Activated gamma-delta T cell treated with Interleukin-2 at 50 U/mL for 16 hours (primary cell): ENCODE measurements at regions not wholly inside any gene's neighbourhood (a gene's known extent, or its start where the extent isn't known, plus 50 kb on each side); places are given as distances from the start of the nearest gene placed in this dataset.

ENCODE experiments used
- DNase-seq: peaks from one replicate; pipeline ENCODE4 v3.0.0-alpha.2; 2020

- no peak for DNase-seq
These were observed 497.8 kb downstream of the HS3ST4 start for GRCh38 chr16:26189536-26189935.

DNA sequence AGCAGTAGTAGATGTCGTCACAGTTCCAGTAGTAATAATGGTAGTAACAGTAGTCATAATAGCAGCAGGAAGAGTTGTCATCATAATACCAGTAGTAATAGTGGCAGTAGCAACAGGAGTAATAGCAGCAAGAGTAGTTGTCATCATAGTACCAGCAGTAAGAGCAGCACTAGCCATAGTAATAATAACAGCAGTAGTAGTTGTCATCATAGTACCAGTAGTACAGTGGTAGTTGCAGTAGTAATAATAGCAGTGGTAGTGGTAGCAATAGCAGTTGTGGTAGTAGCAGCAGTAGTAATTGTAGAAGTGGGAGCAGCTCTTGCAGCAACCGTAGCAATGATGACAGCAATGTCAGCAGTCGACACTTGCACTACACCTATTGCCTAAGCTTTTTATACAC, 502.8 kb downstream of the HS3ST4 start:
- no peak for DNase-seq

GRCh38 chr16:26195225-26195624, 503.5 kb downstream of the HS3ST4 start:
- DNase-seq: no peak

DNA sequence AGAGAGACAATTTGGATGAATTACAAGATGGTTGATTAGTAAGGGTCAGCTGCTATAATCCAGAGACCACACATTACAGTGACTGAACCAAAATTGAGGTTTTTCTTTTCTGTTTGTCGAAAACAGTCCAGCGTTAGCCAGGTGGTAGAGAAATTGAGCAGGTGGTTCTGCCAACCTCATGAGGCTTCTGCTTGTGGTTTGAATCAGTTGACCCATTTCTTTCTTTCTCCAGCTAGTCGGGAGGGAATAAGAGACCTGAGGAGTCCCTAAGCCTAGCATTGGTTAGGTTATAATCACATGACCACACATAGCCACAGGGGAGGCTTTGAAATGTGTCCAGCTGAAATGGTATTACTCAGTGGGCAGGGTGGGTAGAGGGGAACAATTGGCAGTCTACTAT, 504.6 kb downstream of the HS3ST4 start:
- no peak for DNase-seq

- no peak for DNase-seq
These were observed 505.0 kb downstream of the HS3ST4 start for GRCh38 chr16:26196802-26197201.

DNA sequence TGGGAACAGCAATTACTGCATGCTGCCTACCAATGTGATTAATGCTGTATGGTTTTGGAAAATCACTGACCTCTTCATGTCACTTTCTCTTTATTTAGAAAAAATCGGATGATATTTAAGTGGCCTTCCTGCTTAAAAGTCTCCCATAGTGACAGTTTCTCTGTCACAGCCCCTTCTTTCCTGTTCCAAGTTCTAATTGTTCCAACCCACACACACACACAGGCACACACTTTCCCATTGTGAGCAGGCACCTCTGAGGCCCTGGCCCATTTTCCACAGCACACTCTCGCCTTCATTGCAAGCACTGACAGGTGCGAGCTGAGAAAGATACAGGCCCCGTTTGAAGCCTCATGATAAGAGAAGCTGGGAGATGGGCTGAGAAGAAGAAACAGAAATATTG, 505.9 kb downstream of the HS3ST4 start:
- DNase-seq: no peak

DNA sequence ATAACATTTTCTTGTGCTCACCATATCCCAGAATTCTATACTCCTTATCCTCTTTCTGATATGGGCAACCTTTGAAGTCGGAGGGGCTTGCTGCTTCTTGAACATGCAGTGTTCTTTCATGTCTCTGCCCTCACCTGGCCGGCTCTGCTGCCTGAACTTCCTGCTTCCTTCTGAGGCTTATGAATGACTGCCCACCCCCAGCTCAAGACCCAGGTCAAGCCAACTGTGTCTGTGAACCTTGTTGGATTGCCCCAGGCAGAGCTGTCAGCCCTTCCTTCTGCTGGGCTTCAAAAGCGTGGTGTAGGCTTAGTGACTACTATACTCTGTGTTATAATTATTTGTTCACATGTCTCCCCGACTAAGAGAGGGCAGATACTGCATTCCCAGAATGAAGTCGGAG, 506.5 kb downstream of the HS3ST4 start:
- DNase-seq: no peak

- DNase-seq: no peak
These were observed 512.4 kb downstream of the HS3ST4 start for GRCh38 chr16:26204138-26204537.

DNA sequence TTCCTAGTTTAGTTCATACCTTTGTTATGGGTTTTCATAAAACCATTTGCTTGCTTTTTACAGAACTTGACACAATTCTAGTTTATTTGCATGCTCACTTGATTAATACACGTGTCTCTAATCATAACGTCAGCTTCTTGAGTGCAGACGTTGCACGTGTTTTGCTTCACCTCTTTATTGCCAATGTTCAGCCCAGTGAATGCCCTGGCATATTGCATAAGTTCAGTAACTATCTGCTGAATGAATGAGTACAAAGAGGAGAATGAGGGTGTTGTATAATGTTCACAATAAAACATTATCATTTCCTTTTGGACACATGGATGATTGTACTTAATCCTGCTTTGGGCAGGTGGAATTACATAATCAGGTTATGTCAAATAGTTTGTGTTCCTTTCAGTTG, 519.8 kb downstream of the HS3ST4 start:
- DNase-seq: no peak

GRCh38 chr16:26212599-26212998, 520.8 kb downstream of the HS3ST4 start:
- DNase-seq: no peak

- no peak for DNase-seq
These were observed 522.9 kb downstream of the HS3ST4 start for GRCh38 chr16:26214581-26215174.

- no peak for DNase-seq
These were observed 529.1 kb downstream of the HS3ST4 start for GRCh38 chr16:26220894-26221293.

- DNase-seq: no peak
These were observed 539.9 kb downstream of the HS3ST4 start for GRCh38 chr16:26231647-26232046.

GRCh38 chr16:26240807-26241206, 549.0 kb downstream of the HS3ST4 start:
- no peak for DNase-seq

DNA sequence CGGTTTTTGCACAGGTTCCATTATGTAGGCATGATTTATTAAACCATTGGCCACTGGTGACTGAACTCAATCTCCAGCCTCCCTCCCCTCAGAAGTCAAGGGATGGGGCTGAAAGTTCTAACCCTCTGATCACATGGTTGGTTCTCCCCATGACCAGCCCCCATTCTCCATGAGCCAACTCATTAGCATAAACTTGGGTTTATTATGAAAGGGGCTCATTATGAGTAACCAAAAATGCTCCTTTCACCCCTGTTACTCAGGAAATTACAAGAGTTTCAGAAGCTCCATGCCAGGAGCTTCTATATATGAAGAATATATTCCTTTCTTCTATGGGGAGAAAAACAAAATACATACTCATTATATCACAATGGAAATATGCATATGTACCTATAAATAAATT, 555.3 kb downstream of the HS3ST4 start:
- DNase-seq: no peak

GRCh38 chr16:26252598-26252997, 560.8 kb downstream of the HS3ST4 start:
- DNase-seq: no peak

GRCh38 chr16:26261621-26262020, 569.9 kb downstream of the HS3ST4 start:
- DNase-seq: no peak

DNA sequence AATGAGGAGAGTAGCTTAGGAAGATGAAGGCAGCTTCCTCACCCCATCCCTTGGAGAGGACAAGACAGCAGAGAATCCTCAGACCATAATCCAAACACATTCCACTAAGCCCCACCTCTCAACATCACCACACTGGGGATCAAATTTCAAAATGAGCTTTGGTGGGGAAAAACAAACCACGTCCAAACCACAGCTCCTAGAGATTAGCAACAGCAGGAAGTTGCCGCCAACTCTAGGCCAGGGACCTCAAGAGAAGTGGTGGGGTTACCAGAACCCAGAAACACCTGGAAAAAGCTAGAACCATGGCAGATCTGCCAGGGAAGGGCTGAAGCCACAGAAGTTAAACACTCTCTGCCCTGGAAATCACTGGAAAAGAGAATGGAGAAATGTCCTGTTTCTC, 571.6 kb downstream of the HS3ST4 start:
- no peak for DNase-seq

DNA sequence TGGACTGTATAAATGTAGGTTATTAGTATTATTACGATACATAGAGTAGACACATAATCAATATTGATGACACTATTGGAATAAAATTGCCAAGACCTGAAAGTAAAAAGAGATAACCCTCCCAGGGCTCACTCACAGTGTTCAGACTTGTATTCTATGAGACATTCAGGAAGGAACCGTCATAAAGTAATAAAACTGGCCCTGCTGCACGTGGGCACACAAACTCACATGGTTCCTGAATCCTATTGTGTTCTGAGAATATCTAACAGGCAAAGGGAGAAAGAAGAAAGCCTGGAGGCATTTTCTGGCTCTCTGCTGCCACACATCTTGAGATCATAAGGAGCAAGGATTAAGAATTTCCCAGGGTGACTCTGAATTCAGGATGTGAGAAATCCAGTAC, 575.9 kb downstream of the HS3ST4 start:
- no peak for DNase-seq

DNA sequence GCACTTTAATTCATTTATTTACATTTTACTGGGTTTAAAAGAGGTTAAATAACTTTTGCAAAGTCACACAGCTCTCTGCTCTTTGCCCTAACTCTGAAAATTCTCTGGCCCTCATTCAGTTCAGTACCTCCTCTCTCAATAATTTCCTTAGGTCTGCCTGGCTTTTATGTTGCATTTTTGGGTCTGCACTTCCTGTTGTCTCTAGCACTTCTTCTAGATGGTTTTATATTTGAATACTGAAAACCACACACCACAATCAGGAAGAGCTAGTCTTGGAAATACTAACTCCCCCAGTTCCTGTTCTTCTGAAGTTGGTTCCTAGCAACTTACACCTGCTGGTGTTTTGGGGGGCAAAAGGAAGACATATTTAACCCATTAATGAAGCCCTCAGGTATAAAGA, 577.9 kb downstream of the HS3ST4 start:
- no peak for DNase-seq

- DNase-seq: no peak
These were observed 581.8 kb downstream of the HS3ST4 start for GRCh38 chr16:26273607-26274006.

- DNase-seq: no peak
These were observed 583.3 kb downstream of the HS3ST4 start for GRCh38 chr16:26275021-26275590.

DNA sequence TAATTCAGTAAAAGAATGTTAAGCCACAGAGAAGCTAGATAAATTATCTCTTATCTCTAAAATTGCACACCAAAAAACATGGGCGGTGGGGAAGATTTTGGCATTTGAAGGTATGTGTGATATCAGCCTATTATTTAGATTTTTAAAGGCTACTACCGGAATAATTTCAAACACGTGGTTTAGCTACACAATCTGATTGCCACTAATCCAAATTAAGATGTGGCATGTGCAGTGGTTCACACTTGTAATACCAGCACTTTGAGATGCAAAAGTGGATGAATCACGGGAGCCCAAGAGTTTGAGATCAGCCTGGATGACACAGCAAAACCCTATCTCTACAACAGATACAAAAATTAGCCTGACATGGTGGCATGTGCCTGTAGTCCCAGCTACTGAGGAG, 584.5 kb downstream of the HS3ST4 start:
- no peak for DNase-seq

- no peak for DNase-seq
These were observed 589.8 kb downstream of the HS3ST4 start for GRCh38 chr16:26281381-26282110.
